ENCODE measurements at regions not wholly inside any gene's neighbourhood (a gene's known extent, or its start where the extent isn't known, plus 50 kb on each side); places are given as distances from the start of the nearest gene placed in this dataset.

DNA sequence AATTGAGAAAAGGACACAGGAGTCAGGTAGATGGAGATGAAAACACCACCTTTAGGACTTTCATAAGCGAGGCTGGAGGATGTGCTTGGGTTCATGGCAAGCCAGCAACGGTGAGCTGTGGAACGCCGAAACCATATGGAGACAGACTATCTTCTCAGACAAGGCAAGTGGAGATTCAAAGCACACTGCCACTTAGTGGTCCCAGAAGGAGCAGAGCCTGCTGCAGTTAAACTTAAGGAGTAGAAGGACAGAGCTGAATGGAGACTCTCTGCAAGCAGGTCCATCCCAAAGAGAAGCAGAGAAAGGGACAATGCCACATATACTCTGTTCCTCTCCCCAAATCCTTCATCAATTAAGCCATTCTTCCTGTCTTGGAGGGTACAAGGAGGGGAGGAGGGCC is 236.3 kb upstream of the HABP2 start:
- no peak for TF ChIP-seq CTCF (IDR thresholded peaks at IDR 0.05)
- TF ChIP-seq POLR2A (IDR thresholded peaks at IDR 0.05), result no peak

Data from sigmoid colon (tissue), 3 donors.